K562 (cell line): ENCODE measurements at regions not wholly inside any gene's neighbourhood (a gene's known extent, or its start where the extent isn't known, plus 50 kb on each side); places are given as distances from the start of the nearest gene placed in this dataset.

Experiments used
- ATAC-seq: fragments of 200-7000 bp; cut with Tn5 transposase; 3 replicates; pipeline ENCODE4 v1.9.1; 2020; ENCODE audit warnings: moderate library complexity
- BruUV-seq: library from RNA; stranded (reverse); fragments of 400-500 nt; replicated peaks from 2 replicates; lab custom pipeline; 2021; lab: Mats Ljungman, UMichigan
- CTCF ChIA-PET: fragments of 300-600 bp; formaldehyde crosslinking; extraction: SDS; loops from one replicate; lab custom pipeline; 2021; ENCODE audit warnings: low intra/inter-chr PET ratio; lab: Yijun Ruan, JAX
- POLR2A ChIA-PET: fragments of 300-600, 350-650 bp; sonication (Branson Sonifier 250); formaldehyde crosslinking; extraction: SDS; loops from one replicate; lab custom pipeline; 2021; ENCODE audit warnings: antibody characterized with exemption, inconsistent platforms; lab: Yijun Ruan, JAX
- DNase-seq, 4 experiments: peaks; one replicate each; pipeline versions ENCODE4 v3.0.0 to v3.0.0-alpha.2; 2011 to 2018; ENCODE audit warnings: low spot score in 3 of 4, mixed read lengths in 3 of 4; ENCODE audit errors: extremely low read depth in 1 of 4
- FAIRE-seq: peaks from 2 replicates; lab custom pipeline; 2011; peaks lifted over from hg19 to GRCh38; lab: Jason Lieb, UNC
- H2AFZ ChIP-seq: 2 replicates; pipeline ENCODE4 v1.6.0; 2011; ENCODE audit warnings: low read depth, low read length, control low read depth, inconsistent platforms
- H3K27ac ChIP-seq: fragments of 200-600 bp; 3 replicates; pipeline ENCODE4 v1.8.0; 2011; ENCODE audit warnings: low read depth, mild to moderate bottlenecking, control low read depth, inconsistent platforms, low read length, moderate library complexity, mixed read lengths; ENCODE audit errors: extremely low read depth
- H3K27me3 ChIP-seq, 2 experiments: fragments of 300-600 bp in 1 of 2; 2 replicates in 1 of 2; 3 replicates in 1 of 2; pipeline versions ENCODE4 v1.6.0 to v1.8.0; 2011; ENCODE audit warnings: inconsistent platforms in 2 of 2, low read length in 2 of 2, mild to moderate bottlenecking in 1 of 2, mixed read lengths in 1 of 2, moderate library complexity in 1 of 2; ENCODE audit not compliant: control insufficient read depth in 2 of 2, insufficient read depth in 2 of 2
- H3K36me3 ChIP-seq: fragments of 300-600 bp; 3 replicates; pipeline ENCODE4 v1.8.0; 2011; ENCODE audit warnings: mild to moderate bottlenecking, low read length, inconsistent platforms; ENCODE audit not compliant: control insufficient read depth, insufficient read depth
- H3K4me1 ChIP-seq, 2 experiments: fragments of 200-600 bp in 1 of 2; replicated peaks in 1 of 2; 2 replicates in 1 of 2; 3 replicates in 1 of 2; pipeline versions ENCODE4 v1.5.1 to v1.8.0; 2011; ENCODE audit warnings: inconsistent platforms in 2 of 2, low read length in 2 of 2, mild to moderate bottlenecking in 1 of 2, mixed read lengths in 1 of 2, moderate library complexity in 1 of 2; ENCODE audit not compliant: control insufficient read depth in 2 of 2, insufficient read depth in 2 of 2
- H3K4me2 ChIP-seq: 2 replicates; pipeline ENCODE4 v1.6.1; 2011; ENCODE audit warnings: low read length, control low read depth, inconsistent platforms, mixed read lengths; ENCODE audit not compliant: insufficient read depth
- H3K4me3 ChIP-seq: fragments of 200-600 bp; sonication (generic), shearing (Covaris generic); 2 replicates; pipeline ENCODE4 v1.5.1; 2016; ENCODE audit warnings: control low read depth, inconsistent platforms
- H3K79me2 ChIP-seq: fragments of 200-600 bp; 3 replicates; pipeline ENCODE4 v1.8.0; 2011; ENCODE audit warnings: low read length, inconsistent platforms; ENCODE audit not compliant: control insufficient read depth, insufficient read depth
- H3K9ac ChIP-seq, 2 experiments: 2 replicates each; pipeline versions ENCODE4 v1.6.0 to v1.6.1; 2011; ENCODE audit warnings: low read depth in 2 of 2, low read length in 2 of 2, control low read depth in 1 of 2, inconsistent platforms in 1 of 2, mild to moderate bottlenecking in 1 of 2, mixed read lengths in 1 of 2; ENCODE audit not compliant: insufficient read depth in 1 of 2
- H3K9me1 ChIP-seq: one replicate; pipeline ENCODE4 v1.6.0; 2011; ENCODE audit warnings: inconsistent platforms, mild to moderate bottlenecking, low read length, moderate library complexity; ENCODE audit not compliant: control insufficient read depth, insufficient read depth
- H3K9me3 ChIP-seq: replicated peaks from 2 replicates; pipeline ENCODE4 v1.5.1; 2011; ENCODE audit warnings: low read depth, low read length, inconsistent platforms; ENCODE audit not compliant: control insufficient read depth, insufficient read depth
- H4K20me1 ChIP-seq: replicated peaks from 2 replicates; pipeline ENCODE4 v1.6.1; 2011; ENCODE audit warnings: low read length, inconsistent platforms, mixed read lengths; ENCODE audit not compliant: control insufficient read depth, insufficient read depth
- CREB1 ChIP-seq, 2 experiments: sonication (generic) in 1 of 2; formaldehyde crosslinking in 1 of 2; IDR thresholded peaks; 2 replicates each; pipeline versions ENCODE4 v1.6.1 to v1.8.0; 2012 to 2022; ENCODE audit warnings: inconsistent platforms in 1 of 2, mild to moderate bottlenecking in 1 of 2, missing genetic modification reagents in 1 of 2, moderate library complexity in 1 of 2
- GATA2 ChIP-seq: sonication (generic); formaldehyde crosslinking; IDR thresholded peaks from 2 replicates; pipeline ENCODE4 v1.4.0; 2020; ENCODE audit warnings: mild to moderate bottlenecking, missing genetic modification reagents
- MXD1 ChIP-seq: fragments of 250-450 bp; sonication (Bioruptor Pico); IDR thresholded peaks from 2 replicates; pipeline ENCODE4 v1.8.0; 2021; ENCODE audit warnings: borderline replicate concordance, mild to moderate bottlenecking, moderate library complexity; ENCODE audit not compliant: poor library complexity, severe bottlenecking
- PHB ChIP-seq: fragments of 250-450 bp; sonication (Bioruptor Pico); IDR thresholded peaks from 2 replicates; pipeline ENCODE4 v1.5.0; 2021
- POLR2H ChIP-seq: IDR thresholded peaks from 2 replicates; pipeline ENCODE4 v1.6.1; 2016; ENCODE audit warnings: missing genetic modification characterization, low read depth, mild to moderate bottlenecking, control low read depth, missing compliant biosample characterization, moderate library complexity
- TFAM ChIP-seq: fragments of 250-450 bp; sonication (Bioruptor Pico); conservative IDR thresholded peaks from 2 replicates; pipeline ENCODE4 v1.5.0; 2021; ENCODE audit warnings: mild to moderate bottlenecking, moderate library complexity
- ZBTB8A ChIP-seq: fragments of 450-650 bp; IDR thresholded peaks from 2 replicates; pipeline ENCODE4 v1.6.1; 2018; ENCODE audit warnings: mild to moderate bottlenecking, moderate library complexity; ENCODE audit not compliant: partially characterized antibody
- WGBS: fragments of 100-300 bp; shearing (Covaris generic); methylation state at CpG from one replicate; pipeline ENCODE4 v1.1.6; 2016; ENCODE audit warnings: low coverage, mixed read lengths; ENCODE audit not compliant: insufficient coverage; ENCODE audit errors: missing lambda C conversion rate; 5-methylcytosine and 5-hydroxymethylcytosine counted together
- in situ Hi-C: fragments of 300-500 bp; cut with MboI; formaldehyde crosslinking; loops from 4 replicates; pipeline ENCODE4 v1.15.0; 2018; ENCODE audit warnings: inconsistent platforms, mixed read lengths
- intact Hi-C: fragments of 100-400 bp; cut with micrococcal nuclease; formaldehyde crosslinking; loops from 2 replicates; pipeline ENCODE4 v1.14.2; 2022

- ChIA-PET CTCF (no interaction called here), POLR2A (no interaction called here)
- Histone ChIP-seq H3K4me1 (no peaks in the 10 kb centered on the region), H3K9me1 (no peaks in the 10 kb centered on the region), H3K9me3 (no peaks in the 10 kb centered on the region), H3K9ac (no peak overlapping the region), H2AFZ (no peak overlapping the region), H3K4me3 (no peak overlapping the region), H3K27me3 (no peaks in the 10 kb centered on the region), H4K20me1 (no peaks in the 10 kb centered on the region), H3K4me2 (no peak overlapping the region), H3K27ac (no peak overlapping the region), H3K36me3 (no peaks in the 10 kb centered on the region), H3K79me2 (no peaks in the 10 kb centered on the region)
- TF ChIP-seq CREB1 (IDR thresholded peaks at IDR 0.05) (no peak), CREB1 (CRISPR knock-in tag; IDR thresholded peaks at IDR 0.05) (no peak), POLR2H (tag) (no peak), PHB (CRISPR knock-in tag) (no peak), GATA2 (CRISPR knock-in tag) (no peak), TFAM (CRISPR knock-in tag) (no peak), ZBTB8A (no peak), MXD1 (CRISPR knock-in tag) (no peak)
- ATAC-seq (no peak), FAIRE-seq (no peak), DNase-seq (no peak)
- BruUV-seq, result no TSS peak
- intact Hi-C loops, result no loop called here
- in situ Hi-C loops, result no loop called here
- 2% methylated on average over 4 of the region's 4 CpGs for WGBS
Observed at GRCh38 chr4:19214591-19215186, 1037.0 kb upstream of the SLIT2 start.
